BLaER1 treated with 17β-estradiol and CSF1 and Interleukin-3, amounts not matched to agents 10 nM and 100 nM (cell line): ENCODE measurements at regions not wholly inside any gene's neighbourhood (a gene's known extent, or its start where the extent isn't known, plus 50 kb on each side); places are given as distances from the start of the nearest gene placed in this dataset.

Experiments used
- H3K27ac ChIP-seq, 11 experiments: shearing (Covaris generic); formaldehyde crosslinking; 2 replicates each; pipeline ENCODE4 v1.8.1; 2022
- H3K27me3 ChIP-seq, 11 experiments: shearing (Covaris generic); formaldehyde crosslinking; 2 replicates each; pipeline ENCODE4 v1.8.1; 2022
- H3K36me3 ChIP-seq, 11 experiments: shearing (Covaris generic); formaldehyde crosslinking; 2 replicates each; pipeline ENCODE4 v1.8.1; 2022
- H3K4me1 ChIP-seq, 10 experiments: shearing (Covaris generic); formaldehyde crosslinking; 2 replicates each; pipeline ENCODE4 v1.8.1; 2022
- H3K4me2 ChIP-seq, 11 experiments: shearing (Covaris generic); formaldehyde crosslinking; 2 replicates each; pipeline ENCODE4 v1.8.1; 2022
- H3K4me3 ChIP-seq, 10 experiments: shearing (Covaris generic); formaldehyde crosslinking; 2 replicates each; pipeline ENCODE4 v1.8.1; 2022
- H3K9ac ChIP-seq, 11 experiments: shearing (Covaris generic); formaldehyde crosslinking; 2 replicates each; pipeline ENCODE4 v1.8.1; 2022
- H3K9me3 ChIP-seq, 11 experiments: shearing (Covaris generic); formaldehyde crosslinking; replicated peaks in 1 of 11; 2 replicates each; pipeline ENCODE4 v1.8.1; 2022
- H4K20me1 ChIP-seq, 11 experiments: shearing (Covaris generic); formaldehyde crosslinking; 2 replicates each; pipeline ENCODE4 v1.8.1; 2022
- Cebpa-rat ChIP-seq, 11 experiments: shearing (Covaris generic); IDR thresholded peaks; 2 replicates each; pipeline ENCODE4 v1.8.1; 2022

GRCh38 chr16:51818342-51818944 lies 667.4 kb upstream of the SALL1 start:
- no peaks in the 10 kb centered on the region for H3K27me3 ChIP-seq
- no peak overlapping the region for H3K9ac ChIP-seq
- H3K27ac ChIP-seq = no peak overlapping the region
- H3K4me3 ChIP-seq = no peak overlapping the region
- peaks cover 0 to 9% (median 2%) of the 10 kb centered on the region in 10 experiments; a peak in 5 of 20 replicates for H3K4me1 ChIP-seq
- no peaks in the 10 kb centered on the region for H4K20me1 ChIP-seq
- no peak overlapping the region for H3K4me2 ChIP-seq
- peaks cover 0 to 12% (median 4%) of the 10 kb centered on the region in 11 experiments; a peak in 11 of 22 replicates for H3K9me3 ChIP-seq
- H3K36me3 ChIP-seq = no peaks in the 10 kb centered on the region
- TF ChIP-seq Cebpa-rat (IDR thresholded peaks at IDR 0.05) = no peak

GRCh38 chr16:51816929-51817328 lies 665.9 kb upstream of the SALL1 start:
- no peaks in the 10 kb centered on the region for H3K4me1 ChIP-seq
- H3K4me3 ChIP-seq = no peak overlapping the region
- no peak overlapping the region for H3K9ac ChIP-seq
- no peak overlapping the region for H3K27ac ChIP-seq
- H3K27me3 ChIP-seq = no peaks in the 10 kb centered on the region
- TF ChIP-seq Cebpa-rat (IDR thresholded peaks at IDR 0.05) = no peak
- no peaks in the 10 kb centered on the region for H4K20me1 ChIP-seq
- no peak overlapping the region for H3K4me2 ChIP-seq
- no peaks in the 10 kb centered on the region for H3K36me3 ChIP-seq
- H3K9me3 ChIP-seq = peaks cover 0 to 14% (median 5%) of the 10 kb centered on the region in 11 experiments; a peak in 11 of 22 replicates

GRCh38 chr16:51815523-51815922 lies 664.5 kb upstream of the SALL1 start:
- Histone ChIP-seq H4K20me1 (no peaks in the 10 kb centered on the region), H3K4me1 (no peaks in the 10 kb centered on the region), H3K27me3 (no peaks in the 10 kb centered on the region), H3K9me3 (peaks cover 0 to 14% (median 5%) of the 10 kb centered on the region in 11 experiments; a peak in 11 of 22 replicates), H3K36me3 (no peaks in the 10 kb centered on the region), H3K27ac (no peak overlapping the region), H3K4me2 (no peak overlapping the region), H3K4me3 (no peak overlapping the region), H3K9ac (no peak overlapping the region)
- TF ChIP-seq Cebpa-rat (IDR thresholded peaks at IDR 0.05) = no peak

DNA sequence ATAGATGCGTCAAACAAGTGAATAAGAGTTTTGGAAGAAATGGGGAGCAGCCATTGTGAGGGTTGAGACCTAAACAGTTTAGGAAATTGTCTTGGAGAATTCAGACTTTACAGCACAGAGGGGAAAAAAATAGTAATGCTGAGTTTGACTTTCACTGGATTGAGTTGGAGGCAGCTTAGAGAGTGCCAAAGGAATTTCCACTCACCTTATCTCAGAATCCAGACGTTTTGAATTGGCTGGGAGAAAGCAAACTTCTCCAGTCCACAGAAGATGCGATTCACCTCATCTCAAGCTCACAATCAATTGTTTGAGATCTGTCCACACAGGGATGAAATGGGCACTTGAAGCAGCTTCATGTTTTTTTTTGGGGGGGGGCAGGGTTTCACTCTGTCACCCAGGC lies 663.5 kb upstream of the SALL1 start:
- no peak overlapping the region for H3K4me3 ChIP-seq
- H3K4me1 ChIP-seq = no peaks in the 10 kb centered on the region
- H4K20me1 ChIP-seq = no peaks in the 10 kb centered on the region
- no peak overlapping the region for H3K9ac ChIP-seq
- H3K27me3 ChIP-seq = no peaks in the 10 kb centered on the region
- no peak for TF ChIP-seq Cebpa-rat (IDR thresholded peaks at IDR 0.05)
- no peak overlapping the region for H3K4me2 ChIP-seq
- H3K27ac ChIP-seq = no peak overlapping the region
- no peaks in the 10 kb centered on the region for H3K36me3 ChIP-seq
- H3K9me3 ChIP-seq = peaks cover 0 to 14% (median 5%) of the 10 kb centered on the region in 11 experiments; a peak in 11 of 22 replicates

- Histone ChIP-seq H3K4me2 (no peak overlapping the region), H3K9me3 (peaks cover 0 to 14% (median 5%) of the 10 kb centered on the region in 11 experiments; a peak in 12 of 22 replicates), H4K20me1 (no peaks in the 10 kb centered on the region), H3K9ac (no peak overlapping the region), H3K27me3 (no peaks in the 10 kb centered on the region), H3K4me3 (no peak overlapping the region), H3K4me1 (no peaks in the 10 kb centered on the region), H3K36me3 (no peaks in the 10 kb centered on the region), H3K27ac (no peak overlapping the region)
- TF ChIP-seq Cebpa-rat (IDR thresholded peaks at IDR 0.05) = no peak
Observed at GRCh38 chr16:51813609-51814008, 662.5 kb upstream of the SALL1 start.

DNA sequence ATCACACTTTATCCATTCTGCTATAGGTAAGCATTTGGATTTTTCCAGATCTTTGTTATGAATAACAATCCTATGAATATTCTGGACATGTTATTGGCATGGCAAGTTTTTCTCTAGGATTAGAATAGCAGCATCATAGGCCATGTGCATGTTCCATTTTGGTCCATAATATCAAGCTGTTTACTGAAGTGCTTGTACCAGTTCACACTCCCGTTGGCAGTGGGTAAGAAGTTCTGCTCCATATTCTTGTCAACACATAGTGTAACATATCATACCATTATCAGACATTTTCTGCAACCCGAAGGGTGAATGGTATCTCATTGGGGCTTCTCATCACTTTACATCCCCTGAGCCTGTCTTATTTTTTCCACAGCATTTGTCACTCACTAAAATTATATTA lies 661.9 kb upstream of the SALL1 start:
- H3K9me3 ChIP-seq = peaks cover 3 to 20% (median 9%) of the 10 kb centered on the region in 11 experiments; a peak in 13 of 22 replicates
- H3K27ac ChIP-seq = no peak overlapping the region
- H4K20me1 ChIP-seq = no peaks in the 10 kb centered on the region
- no peak overlapping the region for H3K9ac ChIP-seq
- no peak for TF ChIP-seq Cebpa-rat (IDR thresholded peaks at IDR 0.05)
- no peak overlapping the region for H3K4me3 ChIP-seq
- H3K27me3 ChIP-seq = no peaks in the 10 kb centered on the region
- H3K4me1 ChIP-seq = no peaks in the 10 kb centered on the region
- H3K36me3 ChIP-seq = no peaks in the 10 kb centered on the region
- H3K4me2 ChIP-seq = no peak overlapping the region

DNA sequence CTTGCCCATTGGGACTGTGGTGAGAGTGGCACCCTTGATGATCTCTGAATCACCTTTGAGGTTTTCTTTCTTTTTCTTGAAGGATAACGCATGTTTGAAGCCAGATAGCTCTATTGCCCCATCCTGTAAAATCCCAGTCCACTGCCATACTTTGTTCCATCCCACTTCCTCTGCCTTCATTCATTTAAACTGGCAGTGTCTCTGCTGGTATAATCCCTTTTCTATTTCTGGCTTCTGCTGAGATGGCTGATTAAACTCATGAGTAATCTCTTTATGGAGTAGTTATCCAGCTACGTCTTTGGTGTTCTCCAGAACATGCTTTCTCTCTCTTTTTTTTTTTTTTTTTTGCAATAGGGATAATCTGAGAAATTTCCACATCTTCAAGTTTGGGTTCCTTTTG lies 656.5 kb upstream of the SALL1 start:
- no peak overlapping the region for H3K9ac ChIP-seq
- H4K20me1 ChIP-seq = no peaks in the 10 kb centered on the region
- peak overlapping the region in 2 of 11 experiments; percentile 26 to 47; a peak in 4 of 22 replicates for H3K4me2 ChIP-seq
- H3K27ac ChIP-seq = no peak overlapping the region
- peaks cover 0 to 7% (median 0%) of the 10 kb centered on the region in 10 experiments; a peak in 3 of 20 replicates for H3K4me1 ChIP-seq
- H3K27me3 ChIP-seq = no peaks in the 10 kb centered on the region
- H3K4me3 ChIP-seq = no peak overlapping the region
- no peak for TF ChIP-seq Cebpa-rat (IDR thresholded peaks at IDR 0.05)
- no peaks in the 10 kb centered on the region for H3K36me3 ChIP-seq
- H3K9me3 ChIP-seq = peaks cover 0 to 12% (median 9%) of the 10 kb centered on the region in 11 experiments; a peak in 8 of 22 replicates

GRCh38 chr16:51801635-51802034 lies 650.6 kb upstream of the SALL1 start:
- no peak overlapping the region for H3K4me3 ChIP-seq
- H3K4me2 ChIP-seq = no peak overlapping the region
- H3K9ac ChIP-seq = no peak overlapping the region
- H3K9me3 ChIP-seq = peaks cover 0 to 12% (median 6%) of the 10 kb centered on the region in 11 experiments; a peak in 7 of 22 replicates
- H3K36me3 ChIP-seq = no peaks in the 10 kb centered on the region
- H3K27me3 ChIP-seq = no peaks in the 10 kb centered on the region
- H3K27ac ChIP-seq = no peak overlapping the region
- no peak for TF ChIP-seq Cebpa-rat (IDR thresholded peaks at IDR 0.05)
- no peaks in the 10 kb centered on the region for H3K4me1 ChIP-seq
- no peaks in the 10 kb centered on the region for H4K20me1 ChIP-seq

DNA sequence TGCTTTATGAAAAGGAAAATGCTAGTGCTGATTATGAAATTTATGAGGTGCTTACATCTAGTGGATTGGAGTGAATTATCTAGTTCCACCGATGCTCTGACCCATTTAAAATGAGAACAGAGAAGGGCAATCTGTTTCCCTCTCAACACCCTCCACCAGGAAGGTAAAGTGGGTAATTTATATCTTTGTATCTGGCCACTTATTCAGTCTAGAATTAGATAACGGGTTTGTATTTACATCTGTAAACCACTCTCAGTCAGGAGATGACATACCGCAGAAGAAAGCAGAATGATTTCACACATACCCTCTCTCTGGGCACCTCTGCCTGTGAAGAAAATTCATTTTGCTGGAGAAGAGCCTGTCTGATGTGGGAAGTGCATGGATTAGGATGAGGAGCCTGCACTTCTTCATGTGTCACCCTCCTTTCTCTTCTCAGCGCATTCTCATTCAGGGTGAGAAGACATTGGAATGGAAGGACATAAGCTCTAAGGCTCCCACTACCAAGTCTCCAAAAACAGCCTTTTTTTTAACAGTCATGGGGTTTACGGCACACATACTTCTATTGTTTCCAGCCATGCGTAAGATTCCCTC lies 646.7 kb upstream of the SALL1 start:
- Histone ChIP-seq H3K27me3 (no peaks in the 10 kb centered on the region), H3K4me3 (no peak overlapping the region), H3K36me3 (no peaks in the 10 kb centered on the region), H4K20me1 (no peaks in the 10 kb centered on the region), H3K9ac (no peak overlapping the region), H3K27ac (no peak overlapping the region), H3K9me3 (peaks cover 0 to 12% (median 6%) of the 10 kb centered on the region in 11 experiments; a peak in 7 of 22 replicates), H3K4me1 (no peaks in the 10 kb centered on the region), H3K4me2 (no peak overlapping the region)
- TF ChIP-seq Cebpa-rat (IDR thresholded peaks at IDR 0.05) = no peak

DNA sequence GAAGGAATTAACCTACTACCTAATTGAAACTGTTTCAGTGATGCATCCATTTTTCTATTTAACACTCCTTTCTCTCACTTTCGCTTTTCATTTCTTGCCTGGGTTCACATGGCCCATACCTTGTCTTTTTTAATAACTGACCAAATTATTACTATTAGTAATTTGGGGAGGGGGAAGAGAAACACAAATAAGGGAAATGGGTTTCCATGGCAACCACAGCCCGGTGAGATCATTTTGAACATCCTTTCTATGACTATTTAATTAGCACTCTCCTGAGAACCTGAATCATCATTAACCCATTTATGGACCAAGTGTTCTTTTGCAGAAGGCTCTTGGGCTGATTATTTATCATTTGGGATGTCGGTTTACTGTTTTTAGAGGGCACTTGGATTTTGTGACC lies 628.2 kb upstream of the SALL1 start:
- Histone ChIP-seq H3K27me3 (no peaks in the 10 kb centered on the region), H3K9ac (no peak overlapping the region), H3K9me3 (no peaks in the 10 kb centered on the region)

More for the DNA sequence above, 628.2 kb upstream of the SALL1 start:
- TF ChIP-seq Cebpa-rat (IDR thresholded peaks at IDR 0.05) = no peak
- H3K4me2 ChIP-seq = no peak overlapping the region
- no peaks in the 10 kb centered on the region for H4K20me1 ChIP-seq
- H3K36me3 ChIP-seq = no peaks in the 10 kb centered on the region
- no peaks in the 10 kb centered on the region for H3K4me1 ChIP-seq
- no peak overlapping the region for H3K27ac ChIP-seq
- H3K4me3 ChIP-seq = no peak overlapping the region
